ENCODE measurements at regions not wholly inside any gene's neighbourhood (a gene's known extent, or its start where the extent isn't known, plus 50 kb on each side); places are given as distances from the start of the nearest gene placed in this dataset.
"Not testable (repeated sequence)": the region's sequence is repeated elsewhere in the genome, so short reads cannot be mapped to it uniquely, and the experiment has no call there.

- no peak for DNase-seq (ENCODE audit: low read depth in 2 of 2)
Measured at GRCh38 chr7:98728555-98728954, 111.5 kb downstream of the NPTX2 start.

- DNase-seq (ENCODE audit: low read depth in 2 of 2) = no peak
Measured at GRCh38 chr7:98729121-98729520, 112.0 kb downstream of the NPTX2 start.

GRCh38 chr7:98730326-98730725, 113.2 kb downstream of the NPTX2 start:
- DNase-seq (ENCODE audit: low read depth in 2 of 2) = no peak

- DNase-seq (ENCODE audit: low read depth in 2 of 2) = no peak
Measured at GRCh38 chr7:98731651-98732050, 114.6 kb downstream of the NPTX2 start.

GRCh38 chr7:98733036-98733435, 116.0 kb downstream of the NPTX2 start:
- DNase-seq (ENCODE audit: low read depth in 2 of 2) = peak; percentile 10 to 56

GRCh38 chr7:98735801-98736200, 118.7 kb downstream of the NPTX2 start:
- DNase-seq (ENCODE audit: low read depth in 2 of 2) = no peak

GRCh38 chr7:98736461-98736860, 119.4 kb downstream of the NPTX2 start:
- not testable (repeated sequence) for DNase-seq (ENCODE audit: low read depth in 2 of 2)

- DNase-seq (ENCODE audit: low read depth in 2 of 2) = no peak
Measured at GRCh38 chr7:98737176-98737575, 120.1 kb downstream of the NPTX2 start.

GRCh38 chr7:98740643-98741042, 123.6 kb downstream of the NPTX2 start:
- DNase-seq (ENCODE audit: low read depth in 2 of 2) = no peak

GRCh38 chr7:98745722-98746318, 124.0 kb downstream of the TMEM130 start:
- peak; percentile 68 to 73 for DNase-seq (ENCODE audit: low read depth in 2 of 2)

- no peak for DNase-seq (ENCODE audit: low read depth in 2 of 2)
Measured at GRCh38 chr7:98748090-98748489, 121.7 kb downstream of the TMEM130 start.

GRCh38 chr7:98753176-98753575, 116.6 kb downstream of the TMEM130 start:
- DNase-seq (ENCODE audit: low read depth in 2 of 2) = no peak

- DNase-seq (ENCODE audit: low read depth in 2 of 2) = no peak
Measured at GRCh38 chr7:98753989-98754479, 115.8 kb downstream of the TMEM130 start.

- no peak for DNase-seq (ENCODE audit: low read depth in 2 of 2)
Measured at GRCh38 chr7:98755138-98755898, 114.5 kb downstream of the TMEM130 start.

GRCh38 chr7:98758157-98758556, 111.7 kb downstream of the TMEM130 start:
- no peak for DNase-seq (ENCODE audit: low read depth in 2 of 2)

- DNase-seq (ENCODE audit: low read depth in 2 of 2) = no peak
Measured at GRCh38 chr7:98760201-98760651, 109.6 kb downstream of the TMEM130 start.

GRCh38 chr7:98761225-98761624, 108.6 kb downstream of the TMEM130 start:
- DNase-seq (ENCODE audit: low read depth in 2 of 2) = no peak

- DNase-seq (ENCODE audit: low read depth in 2 of 2) = no peak
Measured at GRCh38 chr7:98762620-98763019, 107.2 kb downstream of the TMEM130 start.

- DNase-seq (ENCODE audit: low read depth in 2 of 2) = no peak
Measured at GRCh38 chr7:98763441-98763840, 106.4 kb downstream of the TMEM130 start.

GRCh38 chr7:98764946-98765345, 104.9 kb downstream of the TMEM130 start:
- no peak for DNase-seq (ENCODE audit: low read depth in 2 of 2)

- DNase-seq (ENCODE audit: low read depth in 2 of 2) = not testable (repeated sequence)
Measured at GRCh38 chr7:98770085-98770484, 99.7 kb downstream of the TMEM130 start.

GRCh38 chr7:98771519-98771918, 98.3 kb downstream of the TMEM130 start:
- DNase-seq (ENCODE audit: low read depth in 2 of 2) = no peak

GRCh38 chr7:98771941-98772603, 97.7 kb downstream of the TMEM130 start:
- no peak for DNase-seq (ENCODE audit: low read depth in 2 of 2)
